SH-SY5Y (cell line): ENCODE measurements at regions not wholly inside any gene's neighbourhood (a gene's known extent, or its start where the extent isn't known, plus 50 kb on each side); places are given as distances from the start of the nearest gene placed in this dataset.

Source experiments
- GATA2 ChIP-seq: IDR thresholded peaks from 2 replicates; pipeline ENCODE4 v1.6.1; 2011; ENCODE audit warnings: mild to moderate bottlenecking, low read depth, low read length
- GATA3 ChIP-seq: IDR thresholded peaks from 2 replicates; pipeline ENCODE4 v1.6.1; 2011; ENCODE audit warnings: low read depth, mild to moderate bottlenecking, low read length, moderate library complexity

- TF ChIP-seq GATA3 (no peak), GATA2 (no peak)
Measured at GRCh38 chr5:51802551-51803184, 419.4 kb downstream of the ISL1 start.

GRCh38 chr5:51806677-51807076 lies 423.4 kb downstream of the ISL1 start:
- TF ChIP-seq GATA2 (no peak), GATA3 (no peak)

DNA sequence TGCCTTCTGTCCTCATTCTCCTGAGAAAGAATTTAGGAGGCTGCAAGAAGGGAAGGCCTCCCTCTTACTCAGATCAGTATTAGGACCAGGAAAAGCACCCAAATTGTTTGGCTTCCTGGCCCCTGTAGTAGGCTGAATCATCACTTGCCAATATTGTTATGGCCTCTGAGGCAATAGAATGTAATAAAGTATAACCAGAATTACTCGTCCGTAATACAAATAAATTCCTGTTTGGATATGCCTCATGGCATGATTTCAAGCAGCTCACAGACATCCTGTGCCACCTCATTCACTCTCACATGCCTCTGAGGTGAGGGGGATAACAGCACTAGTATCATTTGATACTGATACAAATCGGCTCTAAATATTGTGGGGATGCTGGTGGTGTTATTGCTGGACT lies 427.3 kb downstream of the ISL1 start:
- TF ChIP-seq GATA2 = no peak
- TF ChIP-seq GATA3 = no peak

DNA sequence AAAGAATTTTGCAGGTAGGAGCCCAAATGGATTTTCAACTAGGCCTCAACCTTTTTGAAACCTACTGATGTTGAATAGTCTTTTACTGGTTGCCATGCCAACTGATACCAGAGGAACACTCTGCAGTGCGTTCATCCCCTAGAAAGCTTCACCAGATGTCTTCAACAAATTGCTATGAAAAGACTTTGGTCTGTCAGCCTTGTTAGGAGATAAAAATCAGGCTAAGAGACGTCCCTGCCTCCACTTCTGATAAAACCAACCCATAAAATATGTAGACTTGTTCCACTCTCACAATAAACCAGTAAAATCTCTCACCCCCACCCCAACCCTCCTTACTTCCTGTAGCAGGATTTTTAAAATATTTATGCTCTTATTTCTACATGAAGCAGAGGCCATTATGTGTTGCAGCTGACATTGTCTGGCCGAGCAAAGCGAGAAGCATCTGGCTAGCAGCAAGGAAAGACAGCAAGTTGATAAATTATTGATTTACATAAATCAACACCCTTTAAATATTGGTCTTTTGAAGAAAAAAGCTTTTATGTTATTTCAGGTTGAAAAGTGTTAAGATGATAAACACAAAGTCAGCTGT lies 428.7 kb downstream of the ISL1 start:
- TF ChIP-seq GATA2 = peak; percentile 69
- TF ChIP-seq GATA3 = peak; percentile 74; the same call in 1 of the 2 replicates

DNA sequence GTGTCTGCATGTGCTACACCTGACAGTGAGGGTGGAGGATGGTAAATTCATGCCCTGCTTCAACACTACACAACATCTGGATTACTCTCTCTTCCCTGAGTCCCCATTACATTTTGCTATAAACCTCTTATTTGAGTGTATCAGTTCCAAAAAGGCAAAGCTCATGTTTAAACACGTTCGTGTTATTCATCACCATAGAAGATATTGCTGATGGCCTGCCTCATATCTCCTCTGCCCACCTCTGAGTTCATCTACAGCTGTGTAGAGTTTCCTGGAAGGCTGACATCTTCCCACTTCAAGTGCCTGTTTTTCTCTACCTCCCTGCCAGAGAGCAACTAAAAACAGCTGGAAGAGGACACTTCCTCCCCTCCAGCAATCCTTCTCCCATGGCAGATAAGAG lies 433.2 kb downstream of the ISL1 start:
- no peak for TF ChIP-seq GATA3
- TF ChIP-seq GATA2 = no peak

GRCh38 chr5:51821697-51822096 lies 438.4 kb downstream of the ISL1 start:
- TF ChIP-seq GATA2 = no peak
- no peak for TF ChIP-seq GATA3

- TF ChIP-seq GATA3 = no peak
- TF ChIP-seq GATA2 = no peak
Measured at GRCh38 chr5:51829230-51829629, 446.0 kb downstream of the ISL1 start.

DNA sequence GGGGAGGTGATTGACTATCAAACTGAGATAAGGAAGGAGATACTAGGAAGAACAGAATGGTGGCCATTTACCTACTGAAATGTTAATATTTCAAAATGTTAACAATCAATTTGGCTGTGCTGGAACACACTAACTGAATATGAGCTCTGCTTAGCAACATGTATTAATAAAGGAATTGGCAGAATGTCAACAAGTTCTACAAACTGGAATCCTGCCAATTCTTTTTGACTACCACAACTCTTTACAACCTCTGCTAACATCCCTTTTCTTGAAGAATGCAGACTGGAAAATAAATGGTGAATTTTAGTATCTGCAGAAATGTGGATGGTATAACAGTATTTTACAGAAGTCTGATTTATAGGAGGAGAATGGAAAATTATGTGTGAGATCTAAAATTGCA lies 446.4 kb downstream of the ISL1 start:
- TF ChIP-seq GATA2 (no peak), GATA3 (no peak)

DNA sequence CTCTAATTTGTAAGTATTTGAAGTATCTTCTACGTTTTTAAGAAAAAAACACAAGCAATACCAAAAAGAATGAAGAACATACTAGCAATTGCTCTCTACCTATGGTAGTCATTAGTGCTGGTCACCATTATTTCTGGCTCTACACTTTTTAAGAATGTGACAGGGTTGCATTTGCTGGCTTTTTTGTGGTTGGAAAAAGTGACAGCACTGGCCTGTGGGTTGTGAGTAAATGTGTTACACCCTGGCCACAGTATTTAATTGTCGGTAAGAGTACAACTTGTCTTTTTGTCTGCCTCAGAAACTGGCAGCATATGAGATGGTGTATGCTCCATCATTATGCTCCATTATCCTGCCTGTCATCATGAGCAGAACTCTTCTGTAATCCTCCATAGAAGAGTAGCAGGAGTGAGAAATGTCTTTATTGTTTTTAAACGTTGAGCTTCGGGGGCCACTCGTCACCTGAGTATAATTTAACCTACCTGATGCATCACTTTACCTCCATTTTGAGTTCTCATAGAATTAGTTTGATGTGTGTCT lies 449.8 kb downstream of the ISL1 start:
- TF ChIP-seq GATA3 (no peak), GATA2 (no peak)

GRCh38 chr5:51838459-51838858 lies 455.2 kb downstream of the ISL1 start:
- TF ChIP-seq GATA2 (no peak), GATA3 (no peak)

DNA sequence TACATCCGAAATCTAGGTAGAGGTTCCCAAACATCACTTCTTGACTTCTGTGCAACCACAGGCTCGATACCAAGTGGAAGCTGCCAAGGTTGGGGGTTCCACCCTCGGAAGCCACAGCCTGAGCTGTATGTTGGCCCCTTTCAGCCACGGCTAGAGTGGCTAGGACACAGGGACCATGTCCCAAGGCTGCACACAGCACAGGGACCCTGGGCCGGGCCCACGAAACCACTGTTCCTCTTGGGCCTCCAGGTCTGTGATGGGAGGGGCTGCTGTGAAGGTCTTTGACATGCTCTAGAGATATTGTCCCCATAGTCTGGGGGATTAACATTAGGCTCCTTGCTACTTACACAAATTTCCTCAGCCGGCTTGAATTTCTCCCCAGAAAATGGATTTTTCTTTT lies 460.6 kb downstream of the ISL1 start:
- no peak for TF ChIP-seq GATA3
- no peak for TF ChIP-seq GATA2

DNA sequence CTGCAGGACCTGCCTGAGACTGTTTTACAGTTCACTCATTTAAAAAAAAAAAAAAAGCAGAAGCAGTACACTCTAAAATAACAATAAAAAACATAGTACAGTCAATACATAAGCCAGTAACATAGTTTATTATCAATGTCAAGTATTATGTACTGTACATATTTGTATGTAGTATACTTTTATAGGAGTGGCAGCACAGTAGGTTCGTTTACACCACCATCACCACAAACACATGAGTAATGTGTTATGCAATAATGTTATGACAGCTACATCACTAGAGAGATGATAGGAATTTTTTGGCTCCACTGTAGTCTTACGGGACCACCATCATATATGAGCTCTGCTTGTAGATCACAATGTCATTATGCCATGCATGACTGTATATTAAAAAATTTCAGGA lies 462.8 kb downstream of the ISL1 start:
- TF ChIP-seq GATA2 (no peak), GATA3 (no peak)

GRCh38 chr5:51859624-51860023 lies 476.4 kb downstream of the ISL1 start:
- no peak for TF ChIP-seq GATA2
- no peak for TF ChIP-seq GATA3

- TF ChIP-seq GATA3 (no peak), GATA2 (no peak)
Measured at GRCh38 chr5:51860532-51861018, 477.3 kb downstream of the ISL1 start.

DNA sequence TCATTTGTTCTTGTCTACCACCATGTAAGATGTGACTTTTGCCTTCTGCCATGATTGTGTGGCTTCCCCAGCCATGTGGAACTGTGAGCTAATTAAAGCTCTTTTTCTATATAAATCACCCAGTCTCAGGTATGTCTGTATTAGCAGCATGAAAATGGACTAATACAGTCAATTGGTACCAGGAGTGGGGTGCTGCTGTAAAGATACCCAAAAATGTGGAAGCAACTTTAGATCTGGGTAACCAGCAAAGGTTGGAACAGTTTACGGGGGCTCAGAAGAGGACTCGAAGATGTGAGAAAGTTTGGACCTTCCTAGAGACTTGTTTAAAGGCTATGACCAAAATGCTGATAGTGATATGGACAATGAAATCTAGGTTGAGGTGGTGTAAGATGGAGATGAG lies 488.9 kb downstream of the ISL1 start:
- no peak for TF ChIP-seq GATA2
- TF ChIP-seq GATA3 = no peak
